NCI-H1092 (cell line): ENCODE measurements at regions not wholly inside any gene's neighbourhood (a gene's known extent, or its start where the extent isn't known, plus 50 kb on each side); places are given as distances from the start of the nearest gene placed in this dataset.
"Not testable (repeated sequence)": the region's sequence is repeated elsewhere in the genome, so short reads cannot be mapped to it uniquely, and the experiment has no call there.

ENCODE experiments used
- DNase-seq: peaks from one replicate; lab custom pipeline; 2025; lab: John Stamatoyannopoulos, UW

GRCh38 chr10:10703382-10703781, 314.3 kb upstream of the CELF2 start:
- DNase-seq: no peak

- no peak for DNase-seq
Observed at GRCh38 chr10:10712155-10712704, 305.4 kb upstream of the CELF2 start.

- DNase-seq: no peak
Observed at GRCh38 chr10:10714327-10714726, 303.3 kb upstream of the CELF2 start.

- no peak for DNase-seq
Observed at GRCh38 chr10:10716972-10717371, 300.7 kb upstream of the CELF2 start.

GRCh38 chr10:10722422-10722821, 295.2 kb upstream of the CELF2 start:
- no peak for DNase-seq

- DNase-seq: no peak
Observed at GRCh38 chr10:10725196-10725595, 292.5 kb upstream of the CELF2 start.

- DNase-seq: no peak
Observed at GRCh38 chr10:10726101-10726500, 291.6 kb upstream of the CELF2 start.

- not testable (repeated sequence) for DNase-seq
Observed at GRCh38 chr10:10727411-10727810, 290.3 kb upstream of the CELF2 start.

GRCh38 chr10:10727812-10728211, 289.9 kb upstream of the CELF2 start:
- no peak for DNase-seq

GRCh38 chr10:10730471-10731043, 287.1 kb upstream of the CELF2 start:
- DNase-seq: no peak

GRCh38 chr10:10731366-10731765, 286.3 kb upstream of the CELF2 start:
- DNase-seq: no peak

GRCh38 chr10:10734356-10735064, 283.2 kb upstream of the CELF2 start:
- DNase-seq: no peak

GRCh38 chr10:10745291-10745690, 272.4 kb upstream of the CELF2 start:
- no peak for DNase-seq

- no peak for DNase-seq
Observed at GRCh38 chr10:10755490-10755889, 262.2 kb upstream of the CELF2 start.

GRCh38 chr10:10758306-10758705, 259.4 kb upstream of the CELF2 start:
- DNase-seq: no peak

GRCh38 chr10:10759806-10760205, 257.9 kb upstream of the CELF2 start:
- DNase-seq: not testable (repeated sequence)

- no peak for DNase-seq
Observed at GRCh38 chr10:10765017-10765416, 252.7 kb upstream of the CELF2 start.

GRCh38 chr10:10772411-10772810, 245.3 kb upstream of the CELF2 start:
- DNase-seq: no peak

- DNase-seq: no peak
Observed at GRCh38 chr10:10772874-10773508, 244.7 kb upstream of the CELF2 start.

- DNase-seq: no peak
Observed at GRCh38 chr10:10774416-10774815, 243.3 kb upstream of the CELF2 start.

- no peak for DNase-seq
Observed at GRCh38 chr10:10776363-10776762, 241.3 kb upstream of the CELF2 start.

- DNase-seq: no peak
Observed at GRCh38 chr10:10777279-10777678, 240.4 kb upstream of the CELF2 start.

GRCh38 chr10:10777723-10778122, 239.9 kb upstream of the CELF2 start:
- DNase-seq: no peak
